MM.1S (cell line): ENCODE measurements at regions not wholly inside any gene's neighbourhood (a gene's known extent, or its start where the extent isn't known, plus 50 kb on each side); places are given as distances from the start of the nearest gene placed in this dataset.

Experiments used
- DNase-seq: peaks from one replicate; pipeline ENCODE4 v3.0.0-alpha.2; 2015
- H2AFZ ChIP-seq: fragments of 300-600 bp; sonication (generic); 2 replicates; pipeline ENCODE4 v1.6.0; 2016; ENCODE audit warnings: antibody characterized with exemption, low read length
- H3F3A ChIP-seq: fragments of 300-600 bp; sonication (generic); 2 replicates; pipeline ENCODE4 v1.6.1; 2016; ENCODE audit warnings: mild to moderate bottlenecking, antibody characterized with exemption, low read length, moderate library complexity, mixed read lengths; ENCODE audit not compliant: insufficient read depth
- H3K27ac ChIP-seq: fragments of 300-600 bp; sonication (generic); 2 replicates; pipeline ENCODE4 v1.5.1; 2016; ENCODE audit warnings: mild to moderate bottlenecking, low read length
- H3K27me3 ChIP-seq: fragments of 300-600 bp; sonication (generic); replicated peaks from 2 replicates; pipeline ENCODE4 v1.6.0; 2016; ENCODE audit warnings: low read length; ENCODE audit not compliant: insufficient read depth
- H3K36me3 ChIP-seq: fragments of 300-600 bp; sonication (generic); replicated peaks from 2 replicates; pipeline ENCODE4 v1.6.1; 2016; ENCODE audit warnings: mild to moderate bottlenecking, low read length, mixed read lengths; ENCODE audit not compliant: insufficient read depth
- H3K4me1 ChIP-seq: fragments of 300-600 bp; sonication (generic); 2 replicates; pipeline ENCODE4 v1.6.1; 2016; ENCODE audit warnings: low read length, mixed read lengths
- H3K4me2 ChIP-seq: fragments of 300-600 bp; sonication (generic); 2 replicates; pipeline ENCODE4 v1.6.0; 2016; ENCODE audit warnings: low read depth, low read length
- H3K4me3 ChIP-seq: fragments of 300-600 bp; sonication (generic); 2 replicates; pipeline ENCODE4 v1.5.1; 2016; ENCODE audit warnings: low read length, mixed read lengths
- H3K79me2 ChIP-seq: fragments of 300-600 bp; sonication (generic); 2 replicates; pipeline ENCODE4 v1.6.1; 2016; ENCODE audit warnings: mixed run types, low read length, mixed read lengths
- H3K9ac ChIP-seq: fragments of 300-600 bp; sonication (generic); 2 replicates; pipeline ENCODE4 v1.6.1; 2016; ENCODE audit warnings: low read length, mixed read lengths
- H3K9me2 ChIP-seq: fragments of 300-600 bp; sonication (generic); replicated peaks from 2 replicates; pipeline ENCODE4 v1.6.1; 2016; ENCODE audit warnings: mild to moderate bottlenecking, low read length, mixed read lengths; ENCODE audit not compliant: insufficient read depth
- H3K9me3 ChIP-seq: fragments of 300-600 bp; sonication (generic); replicated peaks from 2 replicates; pipeline ENCODE4 v1.6.1; 2016; ENCODE audit warnings: mild to moderate bottlenecking, low read length, mixed read lengths; ENCODE audit not compliant: insufficient read depth
- H4K20me1 ChIP-seq: fragments of 300-600 bp; sonication (generic); 2 replicates; pipeline ENCODE4 v1.6.1; 2016; ENCODE audit warnings: mild to moderate bottlenecking, low read length, moderate library complexity, mixed read lengths; ENCODE audit not compliant: insufficient read depth
- CTCF ChIP-seq: fragments of 300-600 bp; sonication (generic); IDR thresholded peaks from 2 replicates; pipeline ENCODE4 v1.5.1; 2016; ENCODE audit warnings: antibody characterized with exemption, low read length, mixed read lengths
- EZH2 ChIP-seq: fragments of 300-600 bp; sonication (generic); optimal IDR thresholded peaks from 2 replicates; pipeline ENCODE3; 2017; ENCODE audit warnings: low read depth, mild to moderate bottlenecking, antibody characterized with exemption, low read length, mixed read lengths
- EZH2phosphoT487 ChIP-seq: fragments of 300-600 bp; sonication (generic); IDR thresholded peaks from 2 replicates; pipeline ENCODE4 v1.6.1; 2018; ENCODE audit warnings: antibody characterized with exemption, low read length

- no peak overlapping the region for H3K4me3 ChIP-seq
- no peak overlapping the region for H2AFZ ChIP-seq
- H3F3A ChIP-seq = no peaks in the 10 kb centered on the region
- H3K79me2 ChIP-seq = no peaks in the 10 kb centered on the region
- H3K9me2 ChIP-seq = no peaks in the 10 kb centered on the region
- no peaks in the 10 kb centered on the region for H3K27me3 ChIP-seq
- H3K4me1 ChIP-seq = peaks cover 14% of the 10 kb centered on the region
- no peak for DNase-seq
- H3K9ac ChIP-seq = no peak overlapping the region
- no peak overlapping the region for H3K4me2 ChIP-seq
- H4K20me1 ChIP-seq = no peaks in the 10 kb centered on the region
- no peaks in the 10 kb centered on the region for H3K36me3 ChIP-seq
- H3K27ac ChIP-seq = no peak overlapping the region
- TF ChIP-seq CTCF (no peak), EZH2phosphoT487 (no peak), EZH2 (no peak)
- no peaks in the 10 kb centered on the region for H3K9me3 ChIP-seq
Observed at GRCh38 chr4:30456716-30457115, 263.5 kb upstream of the PCDH7 start.

DNA sequence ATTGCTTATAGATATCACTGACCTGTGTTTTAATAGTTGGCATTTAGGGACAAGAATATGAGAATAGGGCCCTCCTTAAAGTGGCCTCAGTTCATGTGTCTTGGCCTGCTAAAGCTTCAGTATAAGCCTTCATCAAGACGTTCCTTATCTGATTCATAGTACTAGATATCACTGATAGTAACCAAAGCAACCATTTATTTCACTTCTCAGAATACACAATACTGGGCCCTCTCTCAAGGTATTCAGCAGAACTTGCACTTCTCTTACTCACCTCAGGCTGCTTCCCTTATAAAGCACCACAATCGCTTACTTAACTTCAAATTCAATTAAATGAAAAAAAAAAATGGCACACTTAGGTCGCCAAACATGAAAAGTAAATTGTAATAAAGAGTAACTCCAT, 259.4 kb upstream of the PCDH7 start:
- Histone ChIP-seq H3K9ac (no peak overlapping the region), H3K27me3 (no peaks in the 10 kb centered on the region), H3F3A (no peaks in the 10 kb centered on the region), H4K20me1 (no peaks in the 10 kb centered on the region), H3K4me3 (no peak overlapping the region), H3K27ac (no peak overlapping the region; the same call in 1 of the 2 replicates), H2AFZ (no peak overlapping the region), H3K9me2 (no peaks in the 10 kb centered on the region), H3K9me3 (no peaks in the 10 kb centered on the region), H3K4me1 (peaks cover 16% of the 10 kb centered on the region), H3K4me2 (peak overlapping the region; percentile 26), H3K79me2 (no peaks in the 10 kb centered on the region), H3K36me3 (no peaks in the 10 kb centered on the region)
- no peak for DNase-seq
- TF ChIP-seq CTCF (no peak), EZH2 (no peak), EZH2phosphoT487 (no peak)

DNA sequence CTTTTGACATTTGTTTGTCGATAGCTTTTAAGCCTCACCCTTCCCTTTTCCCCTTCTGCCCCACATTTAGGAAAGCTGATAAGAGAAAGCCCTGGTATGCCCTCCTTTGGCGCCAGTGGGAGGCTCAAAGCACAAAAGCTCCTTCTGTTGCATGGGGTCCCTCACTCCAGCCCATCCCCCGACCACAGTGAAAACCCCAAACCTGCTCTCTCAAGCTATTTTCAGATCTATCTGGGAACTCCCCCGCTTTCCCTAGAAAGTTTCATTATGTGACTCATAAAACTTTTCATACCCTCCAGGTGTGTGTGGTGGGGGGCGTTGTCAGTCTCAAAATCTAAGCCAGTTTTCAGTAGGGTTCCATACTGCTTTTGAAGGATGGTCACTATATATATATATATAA, 259.0 kb upstream of the PCDH7 start:
- Histone ChIP-seq H3K9ac (no peak overlapping the region), H3K27me3 (no peaks in the 10 kb centered on the region), H3K4me1 (peaks cover 16% of the 10 kb centered on the region), H3K4me3 (no peak overlapping the region), H3K9me2 (no peaks in the 10 kb centered on the region), H4K20me1 (no peaks in the 10 kb centered on the region), H3K4me2 (peak overlapping the region; percentile 26), H3K9me3 (no peaks in the 10 kb centered on the region), H2AFZ (no peak overlapping the region), H3K79me2 (no peaks in the 10 kb centered on the region), H3K36me3 (no peaks in the 10 kb centered on the region), H3K27ac (no peak overlapping the region; the same call in 1 of the 2 replicates), H3F3A (no peaks in the 10 kb centered on the region)
- DNase-seq = peak; percentile 64
- TF ChIP-seq CTCF = no peak
- TF ChIP-seq EZH2 = no peak
- TF ChIP-seq EZH2phosphoT487 = no peak
